Gastrocnemius medialis (tissue), 4 donors: ENCODE measurements at regions not wholly inside any gene's neighbourhood (a gene's known extent, or its start where the extent isn't known, plus 50 kb on each side); places are given as distances from the start of the nearest gene placed in this dataset.

Source experiments
- ATAC-seq, 2 donors: fragments of 150-250 bp; one replicate each; pipeline ENCODE4 v1.9.1; 2016
- DNase-seq, 2 donors: peaks; one replicate each; pipeline ENCODE4 v3.0.0-alpha.2; 2019
- H3K27ac ChIP-seq, 4 donors: fragments of 200-600 bp; sonication (generic); 1 replicate in 1 of 4; 2 replicates in 3 of 4; pipeline ENCODE4 v1.5.1; 2016 to 2018; ENCODE audit warnings: mild to moderate bottlenecking in 2 of 4, moderate library complexity in 1 of 4
- H3K27me3 ChIP-seq, 3 donors: fragments of 200-600 bp; sonication (generic) in 2 of 3; 1 replicate in 1 of 3; 2 replicates in 2 of 3; pipeline versions ENCODE4 v1.5.1 to v1.6.0; 2016 to 2019; ENCODE audit warnings: mild to moderate bottlenecking in 1 of 3, moderate library complexity in 1 of 3
- H3K36me3 ChIP-seq, 2 donors: fragments of 200-600 bp; sonication (generic) in 1 of 2; one replicate each; pipeline ENCODE4 v1.5.1; 2017 to 2018
- H3K4me1 ChIP-seq, 2 donors: fragments of 200-600 bp; sonication (generic) in 1 of 2; one replicate each; pipeline ENCODE4 v1.5.1; 2016 to 2017; ENCODE audit warnings: mild to moderate bottlenecking in 2 of 2
- H3K4me3 ChIP-seq, 4 donors: fragments of 200-600 bp; sonication (generic) in 3 of 4; 1 replicate in 1 of 4; 2 replicates in 3 of 4; pipeline ENCODE4 v1.5.1; 2016 to 2019; ENCODE audit warnings: mild to moderate bottlenecking in 2 of 4
- H3K9me3 ChIP-seq, 3 donors: fragments of 200-600 bp; sonication (generic) in 2 of 3; 1 replicate in 1 of 3; 2 replicates in 2 of 3; pipeline ENCODE4 v1.5.1; 2016 to 2019
- POLR2A ChIP-seq, 2 donors: fragments of 450-650 bp; IDR thresholded peaks; one replicate each; pipeline ENCODE4 v1.6.1; 2017; ENCODE audit warnings: antibody characterized with exemption in 2 of 2, mild to moderate bottlenecking in 2 of 2, moderate library complexity in 2 of 2
- in situ Hi-C, 4 donors: fragments of 200-750 bp; cut with MboI; loops; one replicate each; pipeline versions ENCODE4 v1.15.0 to v1.8.0; 2017; ENCODE audit warnings: low sequenced_read_pairs in 4 of 4
- intact Hi-C: fragments of 100-400 bp; cut with DNase I; formaldehyde crosslinking; loops from one replicate; pipeline ENCODE4 v1.15.1; 2023; ENCODE audit warnings: low total_unique reads
- TF ChIP-seq, protein P1 (sequence below), 5 experiments: fragments of 450-650 bp in 3 of 5; fragments of 200-600 bp in 2 of 5; sonication (generic) in 2 of 5; IDR thresholded peaks in 4 of 5; conservative IDR thresholded peaks in 1 of 5; 1 replicate in 4 of 5; 2 replicates in 1 of 5; pipeline ENCODE4 v1.5.1; 2016 to 2019; ENCODE audit warnings: antibody characterized with exemption in 5 of 5, mild to moderate bottlenecking in 3 of 5, moderate library complexity in 3 of 5

DNA sequence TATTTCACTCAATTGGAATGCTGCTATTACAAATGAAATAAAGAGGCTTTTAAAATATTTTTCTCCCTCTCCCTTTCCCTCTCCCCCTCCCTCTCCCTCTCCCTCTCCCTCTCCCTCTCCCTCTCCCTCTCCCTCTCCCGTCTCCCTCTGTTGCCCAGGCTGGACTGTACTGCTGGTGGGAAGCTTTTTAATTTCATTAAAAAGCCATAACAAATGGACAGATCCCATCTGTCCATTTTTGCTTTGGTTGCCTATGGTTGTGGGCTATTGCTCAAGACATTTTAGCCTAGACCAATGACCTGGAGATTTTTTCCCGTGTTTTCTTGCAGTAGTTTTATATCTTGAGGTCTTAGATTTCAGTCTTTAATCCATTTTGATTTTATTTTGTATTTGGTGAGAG lies 107.2 kb upstream of the LRRC3B start:
- TF ChIP-seq POLR2A (IDR thresholded peaks at IDR 0.05) = no peak
- TF ChIP-seq, protein P1, sequence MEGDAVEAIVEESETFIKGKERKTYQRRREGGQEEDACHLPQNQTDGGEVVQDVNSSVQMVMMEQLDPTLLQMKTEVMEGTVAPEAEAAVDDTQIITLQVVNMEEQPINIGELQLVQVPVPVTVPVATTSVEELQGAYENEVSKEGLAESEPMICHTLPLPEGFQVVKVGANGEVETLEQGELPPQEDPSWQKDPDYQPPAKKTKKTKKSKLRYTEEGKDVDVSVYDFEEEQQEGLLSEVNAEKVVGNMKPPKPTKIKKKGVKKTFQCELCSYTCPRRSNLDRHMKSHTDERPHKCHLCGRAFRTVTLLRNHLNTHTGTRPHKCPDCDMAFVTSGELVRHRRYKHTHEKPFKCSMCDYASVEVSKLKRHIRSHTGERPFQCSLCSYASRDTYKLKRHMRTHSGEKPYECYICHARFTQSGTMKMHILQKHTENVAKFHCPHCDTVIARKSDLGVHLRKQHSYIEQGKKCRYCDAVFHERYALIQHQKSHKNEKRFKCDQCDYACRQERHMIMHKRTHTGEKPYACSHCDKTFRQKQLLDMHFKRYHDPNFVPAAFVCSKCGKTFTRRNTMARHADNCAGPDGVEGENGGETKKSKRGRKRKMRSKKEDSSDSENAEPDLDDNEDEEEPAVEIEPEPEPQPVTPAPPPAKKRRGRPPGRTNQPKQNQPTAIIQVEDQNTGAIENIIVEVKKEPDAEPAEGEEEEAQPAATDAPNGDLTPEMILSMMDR (IDR thresholded peaks at IDR 0.05 in 4 of 5, conservative IDR thresholded peaks at IDR 0.05 in 1 of 5) = no peak
- Histone ChIP-seq H3K9me3 (no peaks in the 10 kb centered on the region), H3K36me3 (no peaks in the 10 kb centered on the region), H3K27me3 (no peaks in the 10 kb centered on the region), H3K4me1 (no peaks in the 10 kb centered on the region), H3K27ac (no peak overlapping the region), H3K4me3 (no peak overlapping the region)
- DNase-seq (no peak), ATAC-seq (no peak)
- intact Hi-C loops = no loop called here
- in situ Hi-C loops = no loop called here

DNA sequence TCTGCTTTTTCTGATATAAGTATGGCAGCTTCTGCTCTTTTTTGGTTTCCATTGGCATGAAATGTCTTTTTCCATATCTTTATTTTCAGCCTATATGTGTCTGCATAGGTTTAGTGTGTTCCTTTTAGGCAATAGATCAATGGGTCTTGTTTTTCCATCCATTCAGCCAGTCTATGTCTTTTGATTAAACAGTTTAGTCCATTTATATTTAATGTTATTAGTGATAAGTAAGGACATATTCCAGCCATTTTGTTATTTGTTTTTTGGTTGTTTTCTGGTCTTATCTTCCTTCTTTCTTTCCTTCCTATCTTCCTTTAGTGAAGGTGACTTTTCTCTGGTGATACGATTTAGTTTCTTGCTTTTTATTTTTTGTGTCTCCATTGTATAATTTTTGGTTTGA lies 101.3 kb upstream of the LRRC3B start:
- Histone ChIP-seq H3K36me3 (no peaks in the 10 kb centered on the region), H3K27me3 (no peaks in the 10 kb centered on the region), H3K9me3 (peaks cover 0 to 10% (median 0%) of the 10 kb centered on the region in 3 donors), H3K4me3 (no peak overlapping the region), H3K27ac (no peak overlapping the region), H3K4me1 (no peaks in the 10 kb centered on the region)
- TF ChIP-seq, protein P1 (IDR thresholded peaks at IDR 0.05 in 4 of 5, conservative IDR thresholded peaks at IDR 0.05 in 1 of 5) = no peak
- TF ChIP-seq POLR2A (IDR thresholded peaks at IDR 0.05) = no peak
- in situ Hi-C loops = no loop called here
- intact Hi-C loops = no loop called here
- DNase-seq (no peak), ATAC-seq (no peak)

- no peak overlapping the region for H3K27ac ChIP-seq
- no peaks in the 10 kb centered on the region for H3K36me3 ChIP-seq
- no peaks in the 10 kb centered on the region for H3K27me3 ChIP-seq
- TF ChIP-seq, protein P1 (IDR thresholded peaks at IDR 0.05 in 4 of 5, conservative IDR thresholded peaks at IDR 0.05 in 1 of 5) = no peak
- no peak for TF ChIP-seq POLR2A (IDR thresholded peaks at IDR 0.05)
- no peaks in the 10 kb centered on the region for H3K4me1 ChIP-seq
- H3K9me3 ChIP-seq = peaks cover 0 to 10% (median 0%) of the 10 kb centered on the region in 3 donors
- no peak for ATAC-seq
- no peak for DNase-seq
- intact Hi-C loops = no loop called here
- no peak overlapping the region for H3K4me3 ChIP-seq
- in situ Hi-C loops = no loop called here
These were observed 99.7 kb upstream of the LRRC3B start for GRCh38 chr3:26522919-26523318.

- Histone ChIP-seq H3K4me3 (no peak overlapping the region), H3K4me1 (no peaks in the 10 kb centered on the region), H3K9me3 (peaks cover 0 to 10% (median 0%) of the 10 kb centered on the region in 3 donors), H3K27ac (no peak overlapping the region), H3K36me3 (no peaks in the 10 kb centered on the region), H3K27me3 (no peaks in the 10 kb centered on the region)
- ATAC-seq = no peak
- intact Hi-C loops = no loop called here
- TF ChIP-seq, protein P1 (IDR thresholded peaks at IDR 0.05 in 4 of 5, conservative IDR thresholded peaks at IDR 0.05 in 1 of 5) = no peak
- no peak for TF ChIP-seq POLR2A (IDR thresholded peaks at IDR 0.05)
- no peak for DNase-seq
- in situ Hi-C loops = no loop called here
These were observed 97.6 kb upstream of the LRRC3B start for GRCh38 chr3:26525013-26525412.

GRCh38 chr3:26535151-26535550 lies 87.4 kb upstream of the LRRC3B start:
- in situ Hi-C loops = no loop called here
- Histone ChIP-seq H3K9me3 (no peaks in the 10 kb centered on the region), H3K4me3 (no peak overlapping the region), H3K4me1 (no peaks in the 10 kb centered on the region), H3K27ac (no peak overlapping the region), H3K27me3 (no peaks in the 10 kb centered on the region), H3K36me3 (no peaks in the 10 kb centered on the region)
- no peak for TF ChIP-seq POLR2A (IDR thresholded peaks at IDR 0.05)
- TF ChIP-seq, protein P1 (IDR thresholded peaks at IDR 0.05 in 4 of 5, conservative IDR thresholded peaks at IDR 0.05 in 1 of 5) = no peak
- DNase-seq = no peak
- ATAC-seq = no peak
- intact Hi-C loops = no loop called here
